NOMO-1 treated with dmso at 0.1 percent for 144 hours (cell line): ENCODE measurements at regions not wholly inside any gene's neighbourhood (a gene's known extent, or its start where the extent isn't known, plus 50 kb on each side); places are given as distances from the start of the nearest gene placed in this dataset.
A peak's percentile ranks its signal among the peaks of the same experiment; 100 is the strongest.
"Not testable (repeated sequence)": the region's sequence is repeated elsewhere in the genome, so short reads cannot be mapped to it uniquely, and the experiment has no call there.

Source experiments
- DNase-seq: peaks from one replicate; lab custom pipeline; 2025; ENCODE audit not compliant: unreplicated experiment; lab: John Stamatoyannopoulos, UW

GRCh38 chr4:86523333-86523732, 70.8 kb upstream of the PTPN13 start:
- peak; percentile 33 for DNase-seq

DNA sequence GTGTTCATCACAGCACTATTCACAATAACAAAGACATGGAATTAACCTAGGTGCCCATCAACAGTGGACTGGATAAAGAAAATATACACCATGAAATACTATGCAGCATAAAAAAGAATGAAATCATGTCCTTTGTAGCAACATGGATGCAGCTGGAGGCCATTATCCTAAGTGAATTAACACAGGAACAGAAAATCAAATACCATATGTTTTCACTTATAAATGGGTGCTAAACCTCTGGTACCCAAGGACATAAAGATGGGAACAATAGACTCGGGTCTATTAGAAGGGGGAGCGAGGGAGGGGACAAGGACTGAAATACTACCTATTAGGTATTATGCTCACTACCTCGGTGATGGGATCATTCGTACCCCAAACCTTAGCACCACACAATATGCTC, 66.4 kb upstream of the PTPN13 start:
- not testable (repeated sequence) for DNase-seq

DNA sequence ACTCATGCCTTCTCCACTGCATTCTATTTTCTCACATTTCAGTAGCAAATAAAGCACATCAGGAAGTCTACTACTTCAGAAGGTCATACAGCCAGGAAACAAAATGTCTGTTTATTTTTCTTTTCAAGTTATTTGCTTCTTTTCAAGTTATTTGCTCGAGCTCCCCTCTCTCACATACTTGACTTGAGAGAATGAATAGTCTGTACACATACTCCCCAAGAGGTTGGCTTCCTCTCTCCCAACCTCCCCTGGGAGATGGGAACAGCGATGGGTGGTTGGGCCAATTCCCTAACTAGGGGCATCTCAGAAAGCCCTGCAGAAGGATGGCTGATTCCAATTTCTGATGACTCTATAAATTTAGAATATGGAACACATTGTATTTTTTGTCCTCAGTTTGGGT, 64.7 kb upstream of the PTPN13 start:
- DNase-seq = no peak

DNA sequence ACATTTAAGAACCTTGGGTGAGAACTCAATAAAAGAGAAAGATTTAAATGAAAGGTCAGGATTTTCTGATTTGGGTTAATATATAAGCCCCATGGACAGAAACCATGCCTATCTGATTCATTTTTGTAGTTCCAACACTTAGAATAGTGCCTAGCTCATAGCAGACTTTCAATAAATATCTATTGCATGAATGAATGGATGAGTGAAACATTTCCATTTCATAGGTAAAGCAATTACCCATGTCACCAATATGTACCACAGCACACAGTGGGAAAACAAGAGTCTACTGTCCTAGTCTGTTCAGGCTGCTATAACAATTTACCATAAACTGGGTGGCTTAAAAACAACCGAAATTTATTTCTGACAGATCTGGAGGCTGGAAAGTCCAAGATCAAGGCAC, 63.9 kb upstream of the PTPN13 start:
- no peak for DNase-seq

DNA sequence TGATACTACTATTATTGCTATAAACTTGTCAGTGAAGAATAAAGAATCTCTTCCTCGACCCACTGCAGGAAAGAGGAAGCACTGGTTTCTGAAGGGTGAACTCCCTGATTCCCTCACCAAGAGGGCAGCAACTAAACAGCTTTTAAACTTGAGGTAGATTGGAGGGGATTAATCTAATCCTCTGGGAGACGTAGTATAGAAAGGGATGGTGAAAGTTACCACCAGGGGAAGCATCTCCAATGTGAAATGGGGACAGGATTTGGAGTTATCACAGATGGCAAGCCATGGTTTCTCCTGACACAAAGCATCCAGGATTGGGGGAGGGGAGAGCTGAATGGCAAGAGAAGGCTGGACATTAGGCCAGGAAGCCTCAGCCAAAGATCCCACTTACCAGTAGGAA, 62.7 kb upstream of the PTPN13 start:
- no peak for DNase-seq

GRCh38 chr4:86532851-86533250, 61.3 kb upstream of the PTPN13 start:
- DNase-seq = no peak

GRCh38 chr4:86536151-86536550, 58.0 kb upstream of the PTPN13 start:
- DNase-seq = no peak

- no peak for DNase-seq
These were observed 51.6 kb upstream of the PTPN13 start for GRCh38 chr4:86542319-86543027.

DNA sequence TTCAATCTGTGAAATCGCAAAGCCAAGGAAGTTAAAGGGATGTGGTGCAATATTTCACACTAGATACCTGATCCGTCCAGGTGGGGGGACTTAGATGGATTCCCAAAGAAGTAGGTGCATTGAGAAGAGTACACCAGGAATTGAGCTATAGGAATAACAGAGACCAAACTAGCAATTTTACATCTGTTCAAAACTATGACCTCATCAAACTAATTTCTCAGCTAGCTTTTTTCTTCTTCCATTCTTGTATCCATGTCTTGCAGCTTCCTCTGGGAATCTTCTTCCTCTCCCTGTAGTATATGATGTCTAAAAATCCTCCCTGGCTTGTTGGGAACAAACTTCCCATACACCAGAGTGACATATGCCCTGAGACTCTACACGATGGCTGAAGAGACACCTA, 51.0 kb upstream of the PTPN13 start:
- no peak for DNase-seq

- no peak for DNase-seq
These were observed 50.4 kb upstream of the PTPN13 start for GRCh38 chr4:86543560-86544309.

DNA sequence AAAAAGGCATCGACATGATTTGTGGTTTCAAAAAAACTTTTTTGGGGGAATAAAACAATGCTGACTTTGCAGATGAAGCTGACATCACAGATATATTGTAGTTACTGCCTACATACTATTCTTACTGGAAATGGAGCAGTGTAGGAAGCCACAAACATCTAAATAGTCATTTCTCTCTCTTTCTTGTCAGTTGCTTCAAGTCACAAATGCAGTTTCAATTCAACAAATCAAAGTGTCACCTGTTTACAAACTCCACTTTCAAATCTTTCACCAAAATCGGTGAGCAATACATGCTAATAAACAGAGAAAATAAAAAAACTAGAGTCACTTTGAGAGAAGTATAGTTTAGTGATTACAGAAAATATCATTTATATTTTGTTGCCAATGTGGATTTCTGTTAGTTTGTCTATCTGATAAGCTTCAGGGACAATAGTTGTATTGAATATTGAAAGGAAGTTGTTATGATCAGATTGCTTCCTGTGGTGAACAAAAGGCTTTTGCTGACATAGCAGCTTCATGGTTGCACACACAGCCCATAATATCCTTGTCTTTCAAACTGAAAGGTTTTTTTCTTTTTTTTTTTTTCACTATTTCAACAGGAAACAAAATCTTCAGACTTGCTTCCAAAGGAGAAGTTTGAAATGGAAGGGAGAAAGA, 49.7 kb upstream of the PTPN13 start:
- no peak for DNase-seq
